PC-9 (cell line): ENCODE measurements at regions not wholly inside any gene's neighbourhood (a gene's known extent, or its start where the extent isn't known, plus 50 kb on each side); places are given as distances from the start of the nearest gene placed in this dataset.

Source experiments
- EZH2 ChIP-seq: fragments of 200-600 bp; sonication (generic); IDR thresholded peaks from 2 replicates; pipeline ENCODE4 v1.8.0; 2017; ENCODE audit warnings: antibody characterized with exemption, low read depth
- TF ChIP-seq, protein P1 (sequence below): fragments of 200-600 bp; sonication (generic); conservative IDR thresholded peaks from 2 replicates; pipeline ENCODE4 v1.6.1; 2017; ENCODE audit warnings: mixed run types, antibody characterized with exemption, mild to moderate bottlenecking, moderate library complexity

DNA sequence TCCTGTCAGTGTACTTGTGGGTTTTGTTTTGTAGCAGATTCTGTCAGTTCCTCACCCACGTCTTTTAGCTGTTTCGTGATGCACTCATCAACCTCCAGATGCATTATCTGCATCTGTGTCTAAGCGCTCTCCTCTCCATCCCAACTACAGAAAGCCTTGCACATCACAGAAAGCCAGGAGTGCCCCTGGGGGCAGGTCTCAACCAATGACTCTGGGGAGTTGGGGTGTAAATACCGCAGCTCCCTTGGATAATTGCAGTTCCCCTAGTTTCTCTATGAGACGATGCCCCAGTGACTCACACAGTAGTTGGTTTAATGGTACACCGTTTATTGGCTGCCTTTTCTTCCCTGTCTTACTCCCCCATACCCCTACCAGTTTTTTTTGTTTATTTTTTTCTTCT, 158.1 kb downstream of the SOX4 start:
- TF ChIP-seq, protein P1, sequence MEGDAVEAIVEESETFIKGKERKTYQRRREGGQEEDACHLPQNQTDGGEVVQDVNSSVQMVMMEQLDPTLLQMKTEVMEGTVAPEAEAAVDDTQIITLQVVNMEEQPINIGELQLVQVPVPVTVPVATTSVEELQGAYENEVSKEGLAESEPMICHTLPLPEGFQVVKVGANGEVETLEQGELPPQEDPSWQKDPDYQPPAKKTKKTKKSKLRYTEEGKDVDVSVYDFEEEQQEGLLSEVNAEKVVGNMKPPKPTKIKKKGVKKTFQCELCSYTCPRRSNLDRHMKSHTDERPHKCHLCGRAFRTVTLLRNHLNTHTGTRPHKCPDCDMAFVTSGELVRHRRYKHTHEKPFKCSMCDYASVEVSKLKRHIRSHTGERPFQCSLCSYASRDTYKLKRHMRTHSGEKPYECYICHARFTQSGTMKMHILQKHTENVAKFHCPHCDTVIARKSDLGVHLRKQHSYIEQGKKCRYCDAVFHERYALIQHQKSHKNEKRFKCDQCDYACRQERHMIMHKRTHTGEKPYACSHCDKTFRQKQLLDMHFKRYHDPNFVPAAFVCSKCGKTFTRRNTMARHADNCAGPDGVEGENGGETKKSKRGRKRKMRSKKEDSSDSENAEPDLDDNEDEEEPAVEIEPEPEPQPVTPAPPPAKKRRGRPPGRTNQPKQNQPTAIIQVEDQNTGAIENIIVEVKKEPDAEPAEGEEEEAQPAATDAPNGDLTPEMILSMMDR, result no peak
- TF ChIP-seq EZH2, result no peak
